WTC11 (cell line): ENCODE measurements at regions not wholly inside any gene's neighbourhood (a gene's known extent, or its start where the extent isn't known, plus 50 kb on each side); places are given as distances from the start of the nearest gene placed in this dataset.

Source experiments
- ATAC-seq: fragments of 200-7000 bp; cut with Tn5 transposase; 2 replicates; pipeline ENCODE4 v1.10.0; 2021; ENCODE audit warnings: mild to moderate bottlenecking, moderate library complexity
- CTCF ChIA-PET: fragments of 300-600 bp; sonication (Branson Sonifier 250); formaldehyde crosslinking; loops from one replicate; lab custom pipeline; 2021; ENCODE audit warnings: antibody characterized with exemption; lab: Charles Lee
- POLR2A ChIA-PET: fragments of 350-600 bp; sonication (Branson Sonifier 250); formaldehyde crosslinking; loops from one replicate; lab custom pipeline; 2021; ENCODE audit warnings: antibody characterized with exemption; lab: Charles Lee
- DNase-seq: peaks from one replicate; pipeline ENCODE4 v3.0.0; 2021; ENCODE audit warnings: low spot score
- H3K27ac Mint-ChIP-seq: 2 replicates; pipeline ENCODE4 v1.8.0; 2021; ENCODE audit warnings: mixed read lengths
- H3K27me3 Mint-ChIP-seq: 2 replicates; pipeline ENCODE4 v1.8.0; 2021; ENCODE audit warnings: low read depth, mild to moderate bottlenecking, moderate library complexity, mixed read lengths
- H3K36me3 Mint-ChIP-seq: 2 replicates; pipeline ENCODE4 v1.8.0; 2021; ENCODE audit warnings: mixed read lengths
- H3K4me1 Mint-ChIP-seq: 2 replicates; pipeline ENCODE4 v1.8.0; 2022; ENCODE audit warnings: mixed read lengths
- H3K4me3 Mint-ChIP-seq: 2 replicates; pipeline ENCODE4 v1.8.0; 2021; ENCODE audit warnings: mild to moderate bottlenecking, moderate library complexity, mixed read lengths
- H3K9me3 Mint-ChIP-seq: 2 replicates; pipeline ENCODE4 v1.8.0; 2021; ENCODE audit warnings: mixed read lengths
- CDX4 ChIP-seq: fragments of 250-450 bp; sonication (Bioruptor Pico); IDR thresholded peaks from 2 replicates; pipeline ENCODE4 v1.9.0; 2021; ENCODE audit warnings: moderate library complexity, mild to moderate bottlenecking, inconsistent platforms, borderline replicate concordance
- CREM ChIP-seq: sonication (generic); formaldehyde crosslinking; IDR thresholded peaks from 2 replicates; pipeline ENCODE4 v1.8.1; 2022; ENCODE audit warnings: mild to moderate bottlenecking, missing genetic modification reagents, moderate library complexity
- ELF4 ChIP-seq: sonication (generic); formaldehyde crosslinking; IDR thresholded peaks from 2 replicates; pipeline ENCODE4 v1.8.1; 2022; ENCODE audit warnings: low read depth, mild to moderate bottlenecking, moderate library complexity, missing genetic modification reagents
- EMX1 ChIP-seq: fragments of 250-450 bp; sonication (Bioruptor Pico); IDR thresholded peaks from 2 replicates; pipeline ENCODE4 v1.8.0; 2021; ENCODE audit warnings: mild to moderate bottlenecking
- ESRRA ChIP-seq: sonication (generic); formaldehyde crosslinking; IDR thresholded peaks from 2 replicates; pipeline ENCODE4 v1.8.1; 2022; ENCODE audit warnings: mild to moderate bottlenecking, missing genetic modification reagents, borderline replicate concordance
- FOXK1 ChIP-seq: sonication (generic); formaldehyde crosslinking; IDR thresholded peaks from 2 replicates; pipeline ENCODE4 v1.8.0; 2022; ENCODE audit warnings: mild to moderate bottlenecking, moderate library complexity, missing genetic modification reagents
- TEAD1 ChIP-seq: sonication (generic); formaldehyde crosslinking; IDR thresholded peaks from 2 replicates; pipeline ENCODE4 v1.8.0; 2022; ENCODE audit warnings: mild to moderate bottlenecking, missing genetic modification reagents
- ZNF219 ChIP-seq: sonication (generic); formaldehyde crosslinking; IDR thresholded peaks from 2 replicates; pipeline ENCODE4 v1.8.0; 2023; ENCODE audit warnings: missing genetic modification reagents, mild to moderate bottlenecking, borderline replicate concordance
- ZNF263 ChIP-seq: sonication (generic); formaldehyde crosslinking; IDR thresholded peaks from 2 replicates; pipeline ENCODE4 v1.8.1; 2022; ENCODE audit warnings: low read depth, mild to moderate bottlenecking, moderate library complexity, missing genetic modification reagents
- ZNF317 ChIP-seq: sonication (generic); formaldehyde crosslinking; IDR thresholded peaks from 2 replicates; pipeline ENCODE4 v1.8.1; 2023; ENCODE audit warnings: low read depth, mild to moderate bottlenecking, moderate library complexity, missing genetic modification reagents, borderline replicate concordance
- ZNF416 ChIP-seq: fragments of 250-450 bp; sonication (Bioruptor Pico); IDR thresholded peaks from 2 replicates; pipeline ENCODE4 v1.9.0; 2021; ENCODE audit warnings: mild to moderate bottlenecking, inconsistent platforms
- ZNF512 ChIP-seq: sonication (generic); formaldehyde crosslinking; IDR thresholded peaks from 2 replicates; pipeline ENCODE4 v1.8.1; 2022; ENCODE audit warnings: missing genetic modification reagents, borderline replicate concordance
- TF ChIP-seq, protein P1 (sequence below): sonication (generic); formaldehyde crosslinking; IDR thresholded peaks from 2 replicates; pipeline ENCODE4 v1.8.1; 2022; ENCODE audit warnings: mild to moderate bottlenecking, missing genetic modification reagents, moderate library complexity, borderline replicate concordance
- TF ChIP-seq, protein P2 (sequence below): sonication (generic); formaldehyde crosslinking; conservative IDR thresholded peaks from 2 replicates; pipeline ENCODE4 v1.8.1; 2022; ENCODE audit warnings: mild to moderate bottlenecking, missing genetic modification reagents
- TF ChIP-seq, protein P3 (sequence below): sonication (generic); formaldehyde crosslinking; IDR thresholded peaks from 2 replicates; pipeline ENCODE4 v1.8.0; 2022; ENCODE audit warnings: missing genetic modification reagents
- TF ChIP-seq, protein P4 (sequence below): fragments of 250-450 bp; sonication (Bioruptor Pico); IDR thresholded peaks from 2 replicates; pipeline ENCODE4 v1.9.0; 2021; ENCODE audit warnings: mild to moderate bottlenecking
- TF ChIP-seq, protein P5 (sequence below): sonication (generic); formaldehyde crosslinking; IDR thresholded peaks from 2 replicates; pipeline ENCODE4 v1.8.1; 2023; ENCODE audit warnings: mild to moderate bottlenecking, missing genetic modification reagents, moderate library complexity
- TF ChIP-seq, protein P6 (sequence below): fragments of 200-600 bp; IDR thresholded peaks from 2 replicates; pipeline ENCODE4 v1.8.0; 2022; ENCODE audit warnings: antibody characterized with exemption

DNA sequence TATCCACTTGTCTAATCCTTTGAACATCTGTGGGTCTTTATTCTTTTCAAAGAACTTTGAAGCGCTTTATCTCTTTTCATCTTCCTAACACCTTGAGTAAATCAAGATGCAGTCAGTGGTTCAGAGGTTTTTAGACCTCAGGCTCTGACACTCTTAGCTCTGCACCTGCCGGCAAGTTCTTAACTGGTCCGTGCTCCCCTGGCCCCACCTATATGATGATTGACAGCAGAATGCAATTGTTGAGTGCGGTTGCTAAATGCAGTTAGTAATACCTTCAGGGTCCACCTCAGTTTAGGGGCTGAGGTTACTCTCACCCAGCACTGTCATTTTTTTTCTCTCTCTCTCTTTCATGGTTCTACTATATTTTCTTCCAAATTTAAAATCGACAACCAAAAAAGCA, 854.2 kb upstream of the AUTS2 start (continued):
- TF ChIP-seq TEAD1 (CRISPR knock-in tag) (no peak), ZNF219 (no peak)

DNA sequence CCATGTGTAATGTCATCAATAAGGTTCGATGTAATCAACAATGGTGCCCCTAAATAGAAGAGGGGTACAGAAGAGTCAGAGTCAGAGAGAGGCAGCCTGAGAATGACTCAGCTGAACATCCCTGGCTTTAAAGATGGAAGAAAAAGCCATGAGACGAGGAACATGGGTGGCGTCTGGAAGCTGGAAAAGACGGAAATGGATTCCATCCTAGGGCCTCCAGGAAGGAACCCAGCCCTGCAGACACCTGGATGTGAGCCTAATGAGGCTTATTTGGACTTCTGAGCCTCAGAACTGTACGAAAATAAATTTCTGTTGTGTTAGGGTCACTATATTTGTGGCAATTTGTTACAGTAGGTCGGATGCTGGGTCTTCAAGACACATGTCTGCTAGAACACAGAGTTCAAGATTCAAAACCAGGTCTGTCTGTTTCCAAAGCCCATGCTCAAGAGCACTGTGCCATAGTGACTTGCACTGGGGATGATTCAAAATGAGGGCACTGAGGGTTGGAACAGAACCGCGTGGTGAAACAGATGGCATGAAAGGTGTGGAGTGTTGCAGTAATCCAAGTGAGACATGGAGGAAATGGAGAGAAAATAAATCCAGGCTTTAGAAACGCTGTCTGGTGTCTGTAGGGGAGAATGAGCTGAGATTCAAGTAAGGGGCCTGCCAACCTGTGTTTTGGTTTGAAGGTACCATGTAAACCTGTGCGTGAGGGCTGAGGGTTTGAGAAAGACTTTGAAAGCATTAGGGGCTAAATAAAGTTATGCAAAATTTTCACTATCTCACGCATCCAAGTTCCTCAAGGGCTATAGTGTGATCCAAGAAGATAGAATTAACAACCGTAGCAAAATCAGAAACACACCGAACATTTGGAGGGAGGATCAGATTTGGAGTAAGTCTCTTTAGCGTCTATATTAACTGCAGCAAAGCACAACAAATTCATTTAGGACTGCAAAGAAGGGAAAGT, 849.1 kb upstream of the AUTS2 start:
- Mint-ChIP-seq H3K27ac (no peak overlapping the region), H3K36me3 (no peaks in the 10 kb centered on the region), H3K27me3 (no peaks in the 10 kb centered on the region; the same call in 1 of the 2 replicates), H3K4me3 (no peak overlapping the region), H3K9me3 (peaks cover 9% of the 10 kb centered on the region), H3K4me1 (no peaks in the 10 kb centered on the region)
- POLR2A ChIA-PET = no interaction called here
- DNase-seq = no peak
- CTCF ChIA-PET = no interaction called here
- ATAC-seq = no peak
- no peak for TF ChIP-seq FOXK1
- no peak for TF ChIP-seq CDX4 (CRISPR knock-in tag)
- TF ChIP-seq, protein P1, sequence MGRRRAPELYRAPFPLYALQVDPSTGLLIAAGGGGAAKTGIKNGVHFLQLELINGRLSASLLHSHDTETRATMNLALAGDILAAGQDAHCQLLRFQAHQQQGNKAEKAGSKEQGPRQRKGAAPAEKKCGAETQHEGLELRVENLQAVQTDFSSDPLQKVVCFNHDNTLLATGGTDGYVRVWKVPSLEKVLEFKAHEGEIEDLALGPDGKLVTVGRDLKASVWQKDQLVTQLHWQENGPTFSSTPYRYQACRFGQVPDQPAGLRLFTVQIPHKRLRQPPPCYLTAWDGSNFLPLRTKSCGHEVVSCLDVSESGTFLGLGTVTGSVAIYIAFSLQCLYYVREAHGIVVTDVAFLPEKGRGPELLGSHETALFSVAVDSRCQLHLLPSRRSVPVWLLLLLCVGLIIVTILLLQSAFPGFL = no peak
- TF ChIP-seq, protein P2, sequence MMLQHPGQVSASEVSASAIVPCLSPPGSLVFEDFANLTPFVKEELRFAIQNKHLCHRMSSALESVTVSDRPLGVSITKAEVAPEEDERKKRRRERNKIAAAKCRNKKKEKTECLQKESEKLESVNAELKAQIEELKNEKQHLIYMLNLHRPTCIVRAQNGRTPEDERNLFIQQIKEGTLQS (CRISPR knock-in tag) = no peak
- TF ChIP-seq, protein P3, sequence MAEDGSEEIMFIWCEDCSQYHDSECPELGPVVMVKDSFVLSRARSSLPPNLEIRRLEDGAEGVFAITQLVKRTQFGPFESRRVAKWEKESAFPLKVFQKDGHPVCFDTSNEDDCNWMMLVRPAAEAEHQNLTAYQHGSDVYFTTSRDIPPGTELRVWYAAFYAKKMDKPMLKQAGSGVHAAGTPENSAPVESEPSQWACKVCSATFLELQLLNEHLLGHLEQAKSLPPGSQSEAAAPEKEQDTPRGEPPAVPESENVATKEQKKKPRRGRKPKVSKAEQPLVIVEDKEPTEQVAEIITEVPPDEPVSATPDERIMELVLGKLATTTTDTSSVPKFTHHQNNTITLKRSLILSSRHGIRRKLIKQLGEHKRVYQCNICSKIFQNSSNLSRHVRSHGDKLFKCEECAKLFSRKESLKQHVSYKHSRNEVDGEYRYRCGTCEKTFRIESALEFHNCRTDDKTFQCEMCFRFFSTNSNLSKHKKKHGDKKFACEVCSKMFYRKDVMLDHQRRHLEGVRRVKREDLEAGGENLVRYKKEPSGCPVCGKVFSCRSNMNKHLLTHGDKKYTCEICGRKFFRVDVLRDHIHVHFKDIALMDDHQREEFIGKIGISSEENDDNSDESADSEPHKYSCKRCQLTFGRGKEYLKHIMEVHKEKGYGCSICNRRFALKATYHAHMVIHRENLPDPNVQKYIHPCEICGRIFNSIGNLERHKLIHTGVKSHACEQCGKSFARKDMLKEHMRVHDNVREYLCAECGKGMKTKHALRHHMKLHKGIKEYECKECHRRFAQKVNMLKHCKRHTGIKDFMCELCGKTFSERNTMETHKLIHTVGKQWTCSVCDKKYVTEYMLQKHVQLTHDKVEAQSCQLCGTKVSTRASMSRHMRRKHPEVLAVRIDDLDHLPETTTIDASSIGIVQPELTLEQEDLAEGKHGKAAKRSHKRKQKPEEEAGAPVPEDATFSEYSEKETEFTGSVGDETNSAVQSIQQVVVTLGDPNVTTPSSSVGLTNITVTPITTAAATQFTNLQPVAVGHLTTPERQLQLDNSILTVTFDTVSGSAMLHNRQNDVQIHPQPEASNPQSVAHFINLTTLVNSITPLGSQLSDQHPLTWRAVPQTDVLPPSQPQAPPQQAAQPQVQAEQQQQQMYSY (CRISPR knock-in tag) = peak; percentile 68
- TF ChIP-seq CREM (CRISPR knock-in tag) = no peak
- TF ChIP-seq, protein P4, sequence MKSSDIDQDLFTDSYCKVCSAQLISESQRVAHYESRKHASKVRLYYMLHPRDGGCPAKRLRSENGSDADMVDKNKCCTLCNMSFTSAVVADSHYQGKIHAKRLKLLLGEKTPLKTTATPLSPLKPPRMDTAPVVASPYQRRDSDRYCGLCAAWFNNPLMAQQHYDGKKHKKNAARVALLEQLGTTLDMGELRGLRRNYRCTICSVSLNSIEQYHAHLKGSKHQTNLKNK = no peak
- no peak for TF ChIP-seq ZNF263 (CRISPR knock-in tag)

DNA sequence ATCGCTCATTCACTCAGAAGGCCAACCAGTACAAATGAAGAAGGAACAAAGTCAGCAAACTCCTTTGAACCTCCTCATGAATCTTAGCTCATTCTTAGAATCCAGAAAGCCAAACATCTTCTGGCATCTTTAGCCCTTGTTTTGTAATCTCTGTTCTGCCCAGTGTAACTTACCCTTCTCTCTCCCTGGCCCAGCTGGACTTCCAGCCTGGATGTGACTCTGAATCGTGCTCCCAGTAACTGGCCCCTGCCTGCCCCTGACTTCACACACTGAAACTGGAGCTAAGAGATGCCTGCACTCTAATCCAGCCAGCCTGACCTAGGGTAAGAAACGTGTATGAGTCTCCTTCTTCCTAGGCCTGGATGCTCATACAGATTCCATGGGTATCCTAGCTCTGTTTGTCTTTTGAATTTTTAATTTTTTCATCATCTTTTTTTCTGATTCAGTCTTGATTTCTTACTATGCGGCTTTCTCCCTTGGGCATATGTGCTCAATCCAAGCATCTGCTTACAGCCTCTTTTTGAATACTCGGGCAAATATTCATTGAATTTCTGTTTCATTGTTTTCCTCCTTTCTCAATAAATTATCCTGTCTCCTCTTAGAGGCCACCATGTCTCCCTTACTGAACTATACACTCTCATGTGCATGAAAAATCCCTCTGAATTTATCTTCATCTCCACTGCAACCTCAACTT, 845.6 kb upstream of the AUTS2 start:
- POLR2A ChIA-PET = no interaction called here
- Mint-ChIP-seq H3K9me3 (peaks cover 9% of the 10 kb centered on the region), H3K4me3 (no peak overlapping the region), H3K36me3 (no peaks in the 10 kb centered on the region), H3K27me3 (no peaks in the 10 kb centered on the region; the same call in 1 of the 2 replicates), H3K4me1 (no peaks in the 10 kb centered on the region), H3K27ac (no peak overlapping the region)
- no peak for ATAC-seq
- TF ChIP-seq ZNF512 (no peak), ELF4 (CRISPR knock-in tag) (no peak), ZNF416 (no peak), FOXK1 (no peak), CREM (CRISPR knock-in tag) (no peak), EMX1 (CRISPR knock-in tag) (no peak), ZNF317 (no peak), ESRRA (CRISPR knock-in tag) (no peak), ZNF219 (no peak)
- TF ChIP-seq, protein P5, sequence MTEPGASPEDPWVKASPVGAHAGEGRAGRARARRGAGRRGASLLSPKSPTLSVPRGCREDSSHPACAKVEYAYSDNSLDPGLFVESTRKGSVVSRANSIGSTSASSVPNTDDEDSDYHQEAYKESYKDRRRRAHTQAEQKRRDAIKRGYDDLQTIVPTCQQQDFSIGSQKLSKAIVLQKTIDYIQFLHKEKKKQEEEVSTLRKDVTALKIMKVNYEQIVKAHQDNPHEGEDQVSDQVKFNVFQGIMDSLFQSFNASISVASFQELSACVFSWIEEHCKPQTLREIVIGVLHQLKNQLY (CRISPR knock-in tag) = no peak
- TF ChIP-seq, protein P6, sequence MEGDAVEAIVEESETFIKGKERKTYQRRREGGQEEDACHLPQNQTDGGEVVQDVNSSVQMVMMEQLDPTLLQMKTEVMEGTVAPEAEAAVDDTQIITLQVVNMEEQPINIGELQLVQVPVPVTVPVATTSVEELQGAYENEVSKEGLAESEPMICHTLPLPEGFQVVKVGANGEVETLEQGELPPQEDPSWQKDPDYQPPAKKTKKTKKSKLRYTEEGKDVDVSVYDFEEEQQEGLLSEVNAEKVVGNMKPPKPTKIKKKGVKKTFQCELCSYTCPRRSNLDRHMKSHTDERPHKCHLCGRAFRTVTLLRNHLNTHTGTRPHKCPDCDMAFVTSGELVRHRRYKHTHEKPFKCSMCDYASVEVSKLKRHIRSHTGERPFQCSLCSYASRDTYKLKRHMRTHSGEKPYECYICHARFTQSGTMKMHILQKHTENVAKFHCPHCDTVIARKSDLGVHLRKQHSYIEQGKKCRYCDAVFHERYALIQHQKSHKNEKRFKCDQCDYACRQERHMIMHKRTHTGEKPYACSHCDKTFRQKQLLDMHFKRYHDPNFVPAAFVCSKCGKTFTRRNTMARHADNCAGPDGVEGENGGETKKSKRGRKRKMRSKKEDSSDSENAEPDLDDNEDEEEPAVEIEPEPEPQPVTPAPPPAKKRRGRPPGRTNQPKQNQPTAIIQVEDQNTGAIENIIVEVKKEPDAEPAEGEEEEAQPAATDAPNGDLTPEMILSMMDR = no peak
- CTCF ChIA-PET = interaction anchor here (1.3 kb wide), 1 partner anchor 315 kb away, joined by 3 read pairs; no protein-coding TSS in a partner anchor
- no peak for DNase-seq
